ENCODE measurements at regions not wholly inside any gene's neighbourhood (a gene's known extent, or its start where the extent isn't known, plus 50 kb on each side); places are given as distances from the start of the nearest gene placed in this dataset.
A peak's percentile ranks its signal among the peaks of the same experiment; 100 is the strongest.

DNA sequence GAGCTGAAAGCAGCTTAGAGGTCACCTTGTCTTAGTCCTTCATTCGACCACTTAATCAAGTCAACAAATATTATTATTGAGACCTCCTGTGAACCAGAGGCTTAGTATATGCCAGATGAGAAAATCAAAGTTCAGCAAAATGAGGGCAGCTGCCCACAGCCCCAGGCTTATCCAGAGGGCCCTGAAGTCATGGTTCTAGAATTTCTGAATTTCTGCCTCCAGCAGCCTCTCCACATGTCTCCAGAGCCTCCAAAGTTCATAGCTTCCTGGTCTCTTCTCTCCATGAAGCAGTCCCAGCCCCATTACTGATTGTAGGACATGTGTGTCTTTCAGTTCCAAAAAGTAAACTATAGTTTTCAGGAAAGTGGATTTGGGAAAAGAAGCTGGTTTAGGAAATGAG is 96.9 kb upstream of the TSC22D2 start:
- Histone ChIP-seq H3K9me3 (no peaks in the 10 kb centered on the region), H3K4me3 (no peak overlapping the region), H3K36me3 (no peaks in the 10 kb centered on the region), H3K4me1 (peaks cover 0 to 7% (median 0%) of the 10 kb centered on the region in 4 donors), H3K27ac (no peak overlapping the region), H3K27me3 (no peaks in the 10 kb centered on the region)
- no peak for DNase-seq
- no peak for TF ChIP-seq POLR2A (IDR thresholded peaks at IDR 0.05)
- TF ChIP-seq, protein P1, sequence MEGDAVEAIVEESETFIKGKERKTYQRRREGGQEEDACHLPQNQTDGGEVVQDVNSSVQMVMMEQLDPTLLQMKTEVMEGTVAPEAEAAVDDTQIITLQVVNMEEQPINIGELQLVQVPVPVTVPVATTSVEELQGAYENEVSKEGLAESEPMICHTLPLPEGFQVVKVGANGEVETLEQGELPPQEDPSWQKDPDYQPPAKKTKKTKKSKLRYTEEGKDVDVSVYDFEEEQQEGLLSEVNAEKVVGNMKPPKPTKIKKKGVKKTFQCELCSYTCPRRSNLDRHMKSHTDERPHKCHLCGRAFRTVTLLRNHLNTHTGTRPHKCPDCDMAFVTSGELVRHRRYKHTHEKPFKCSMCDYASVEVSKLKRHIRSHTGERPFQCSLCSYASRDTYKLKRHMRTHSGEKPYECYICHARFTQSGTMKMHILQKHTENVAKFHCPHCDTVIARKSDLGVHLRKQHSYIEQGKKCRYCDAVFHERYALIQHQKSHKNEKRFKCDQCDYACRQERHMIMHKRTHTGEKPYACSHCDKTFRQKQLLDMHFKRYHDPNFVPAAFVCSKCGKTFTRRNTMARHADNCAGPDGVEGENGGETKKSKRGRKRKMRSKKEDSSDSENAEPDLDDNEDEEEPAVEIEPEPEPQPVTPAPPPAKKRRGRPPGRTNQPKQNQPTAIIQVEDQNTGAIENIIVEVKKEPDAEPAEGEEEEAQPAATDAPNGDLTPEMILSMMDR (IDR thresholded peaks at IDR 0.05) = no peak

DNA sequence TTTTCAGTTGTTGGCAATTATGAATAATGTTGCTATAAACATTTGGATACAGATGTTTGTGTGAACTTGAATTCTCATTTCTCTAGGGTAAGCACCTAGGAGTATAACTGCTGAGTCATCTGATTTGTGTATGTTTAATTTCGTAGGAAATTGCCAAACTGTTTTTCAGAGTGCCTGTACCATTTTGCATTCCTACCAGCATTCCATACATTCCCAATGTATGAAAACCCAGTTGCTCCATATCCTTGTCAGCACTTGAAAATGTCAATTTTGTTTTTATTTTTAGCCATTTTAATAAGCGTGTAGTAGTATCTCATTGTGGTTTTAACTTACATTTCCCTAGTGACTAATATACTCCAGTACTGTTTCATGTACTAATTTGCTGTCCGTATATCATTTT is 98.5 kb upstream of the TSC22D2 start:
- DNase-seq = no peak
- no peak overlapping the region for H3K27ac ChIP-seq
- H3K9me3 ChIP-seq = no peaks in the 10 kb centered on the region
- no peaks in the 10 kb centered on the region for H3K27me3 ChIP-seq
- H3K36me3 ChIP-seq = no peaks in the 10 kb centered on the region
- H3K4me1 ChIP-seq = peaks cover 0 to 7% (median 0%) of the 10 kb centered on the region in 4 donors
- H3K4me3 ChIP-seq = no peak overlapping the region
- no peak for TF ChIP-seq POLR2A (IDR thresholded peaks at IDR 0.05)

DNA sequence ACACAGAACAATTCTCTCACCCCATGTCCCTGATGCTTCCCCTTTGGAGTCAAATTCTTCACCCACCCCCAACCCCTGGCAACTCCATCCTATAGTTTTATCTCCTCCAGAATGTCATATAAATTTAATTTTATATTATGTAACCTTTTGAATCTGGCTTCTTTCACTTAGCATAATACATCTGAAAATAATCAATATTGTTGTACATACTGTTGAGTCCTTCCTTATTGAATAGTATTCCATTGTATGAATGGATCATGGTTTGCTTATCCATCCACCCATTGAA is 98.9 kb upstream of the TSC22D2 start:
- Histone ChIP-seq H3K4me3 (no peak overlapping the region), H3K36me3 (no peaks in the 10 kb centered on the region), H3K4me1 (peaks cover 0 to 7% (median 0%) of the 10 kb centered on the region in 4 donors), H3K27me3 (no peaks in the 10 kb centered on the region), H3K9me3 (no peaks in the 10 kb centered on the region), H3K27ac (no peak overlapping the region)
- TF ChIP-seq, protein P1 (IDR thresholded peaks at IDR 0.05) = no peak
- no peak for TF ChIP-seq POLR2A (IDR thresholded peaks at IDR 0.05)
- no peak for DNase-seq

DNA sequence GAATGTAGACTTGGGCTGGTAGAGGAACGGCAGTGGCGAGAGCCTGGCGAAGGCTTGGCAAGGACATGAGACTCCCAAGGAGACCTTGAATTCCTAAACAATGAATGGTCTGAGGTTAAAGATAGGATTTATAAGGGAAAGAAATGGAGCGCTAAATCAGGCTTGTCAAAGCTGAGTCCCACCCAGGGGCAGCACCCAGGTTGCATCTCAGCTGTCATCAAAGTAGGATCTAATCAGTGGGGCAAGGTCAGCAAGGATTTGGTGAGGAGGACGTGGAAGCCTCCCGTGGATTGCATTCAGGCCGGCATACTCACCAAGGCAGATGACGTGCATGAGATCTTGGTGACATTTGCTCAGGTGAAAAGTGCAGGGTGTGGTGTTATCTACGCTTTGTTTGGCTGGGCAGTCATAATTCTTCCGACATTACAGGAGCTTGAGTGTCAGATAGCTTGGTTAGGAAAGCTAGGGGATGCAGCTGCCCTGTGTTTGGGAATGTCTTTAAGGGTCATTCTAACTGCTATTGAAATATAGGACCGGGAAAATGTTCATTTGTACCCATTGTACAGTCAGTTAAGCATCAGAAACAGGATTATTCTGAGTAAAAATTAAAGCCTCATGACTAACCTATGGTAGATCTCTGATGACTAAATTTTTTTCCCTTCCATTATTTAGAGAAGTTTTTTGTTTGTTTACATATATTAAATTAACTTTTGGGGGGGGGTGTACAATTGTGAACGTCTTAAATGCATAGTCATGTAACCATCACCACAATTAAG is 99.4 kb upstream of the TSC22D2 start:
- no peaks in the 10 kb centered on the region for H3K9me3 ChIP-seq
- TF ChIP-seq, protein P1 (IDR thresholded peaks at IDR 0.05) = no peak
- TF ChIP-seq POLR2A (IDR thresholded peaks at IDR 0.05) = no peak
- peak overlapping the region in 2 of 4 donors; percentile 26 to 60 for H3K27ac ChIP-seq
- peaks cover 0 to 7% (median 0%) of the 10 kb centered on the region in 4 donors for H3K4me1 ChIP-seq
- H3K36me3 ChIP-seq = no peaks in the 10 kb centered on the region
- H3K27me3 ChIP-seq = no peaks in the 10 kb centered on the region
- DNase-seq = peak in 2 of 3 donors; percentile 61 to 75
- no peak overlapping the region for H3K4me3 ChIP-seq

DNA sequence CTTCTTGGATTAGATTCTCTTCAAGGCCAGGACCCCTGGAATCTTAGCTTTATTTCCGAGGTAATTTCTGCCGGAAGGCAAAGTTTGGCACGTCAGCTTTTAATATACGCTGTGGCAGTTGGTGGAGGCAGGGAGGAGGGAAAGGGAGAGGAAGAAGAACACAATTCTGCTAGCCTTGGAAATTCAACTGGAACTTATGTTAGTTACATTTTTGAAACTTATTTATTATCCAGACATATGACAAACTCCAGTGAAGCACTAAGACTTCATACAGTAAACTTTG is 100.1 kb upstream of the TSC22D2 start:
- Histone ChIP-seq H3K36me3 (no peaks in the 10 kb centered on the region), H3K4me1 (peaks cover 0 to 7% (median 0%) of the 10 kb centered on the region in 4 donors), H3K27ac (peak overlapping the region in 1 of 4 donors; percentile 60)

DNA sequence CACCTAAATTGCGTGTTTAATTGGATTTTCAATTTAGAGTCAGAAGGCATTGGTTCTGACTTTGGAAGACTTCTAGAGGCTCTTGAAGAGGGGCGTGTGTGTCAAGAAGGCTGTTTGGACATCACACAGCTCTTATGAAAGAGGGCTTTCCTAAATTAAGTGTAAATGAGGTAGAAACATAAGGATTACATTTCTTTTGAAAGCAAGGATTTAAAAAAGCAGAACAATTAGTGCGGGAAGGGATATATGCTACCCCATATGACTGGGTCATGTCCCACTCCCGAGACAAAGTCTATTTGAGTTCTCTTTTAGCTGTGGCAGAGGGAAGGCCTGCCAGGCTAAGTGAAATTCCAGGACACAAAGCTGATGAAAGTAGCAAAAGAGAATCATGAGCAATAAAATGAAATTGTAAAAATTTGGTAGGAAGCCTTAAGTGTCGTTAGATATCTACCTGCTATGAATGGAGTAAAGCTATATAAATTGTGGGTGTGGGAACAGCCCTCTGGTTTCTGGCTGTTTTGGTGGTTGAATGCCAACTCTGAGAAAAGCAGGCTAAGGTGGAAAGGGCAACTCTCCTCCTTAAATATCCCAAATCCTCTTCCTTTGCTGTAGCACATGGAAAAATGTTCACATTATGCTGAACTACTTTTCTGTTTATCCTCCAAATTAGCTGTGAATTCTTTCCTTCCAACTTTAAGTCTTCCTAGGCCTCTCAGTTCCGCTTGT is 100.6 kb upstream of the TSC22D2 start:
- Histone ChIP-seq H3K4me3 (no peak overlapping the region), H3K9me3 (no peaks in the 10 kb centered on the region), H3K27me3 (no peaks in the 10 kb centered on the region), H3K36me3 (no peaks in the 10 kb centered on the region), H3K4me1 (peaks cover 0 to 7% (median 0%) of the 10 kb centered on the region in 4 donors), H3K27ac (no peak overlapping the region)
- TF ChIP-seq, protein P1 (IDR thresholded peaks at IDR 0.05) = no peak
- TF ChIP-seq POLR2A (IDR thresholded peaks at IDR 0.05) = no peak
- no peak for DNase-seq

More for the DNA sequence above, 100.1 kb upstream of the TSC22D2 start:
- Histone ChIP-seq H3K9me3 (no peaks in the 10 kb centered on the region), H3K27me3 (no peaks in the 10 kb centered on the region), H3K4me3 (no peak overlapping the region)
- TF ChIP-seq POLR2A (IDR thresholded peaks at IDR 0.05) = no peak
- TF ChIP-seq, protein P1 (IDR thresholded peaks at IDR 0.05) = no peak
- no peak for DNase-seq
